Common myeloid progenitor, CD34-positive (primary cell): ENCODE measurements at regions not wholly inside any gene's neighbourhood (a gene's known extent, or its start where the extent isn't known, plus 50 kb on each side); places are given as distances from the start of the nearest gene placed in this dataset.
"Not testable (repeated sequence)": the region's sequence is repeated elsewhere in the genome, so short reads cannot be mapped to it uniquely, and the experiment has no call there.

Source experiments
- CTCF ChIA-PET: fragments of 350-600 bp; sonication (Branson Sonifier 250); formaldehyde crosslinking; loops from one replicate; lab custom pipeline; 2021; ENCODE audit warnings: antibody characterized with exemption; lab: Charles Lee
- POLR2A ChIA-PET: fragments of 350-600 bp; sonication (Branson Sonifier 250); formaldehyde crosslinking; loops from one replicate; lab custom pipeline; 2021; ENCODE audit warnings: antibody characterized with exemption; lab: Charles Lee
- DNase-seq, 3 donors: peaks; one replicate each; pipeline versions ENCODE4 v3.0.0 to v3.0.0-alpha.2; 2013
- H3K27ac ChIP-seq, 2 experiments: 1 replicate in 1 of 2; 2 replicates in 1 of 2; pipeline ENCODE4 v1.7.0; 2013; ENCODE audit warnings: inconsistent platforms in 2 of 2, low read length in 2 of 2, mild to moderate bottlenecking in 2 of 2, low read depth in 1 of 2, moderate library complexity in 1 of 2; ENCODE audit not compliant: severe bottlenecking in 2 of 2, insufficient read depth in 1 of 2, poor library complexity in 1 of 2
- H3K27me3 ChIP-seq, 5 experiments: replicated peaks in 2 of 5; 1 replicate in 3 of 5; 2 replicates in 2 of 5; pipeline versions ENCODE4 v1.6.1 to v1.7.0; 2013; ENCODE audit warnings: low read length in 4 of 5, mild to moderate bottlenecking in 2 of 5, moderate library complexity in 2 of 5, inconsistent platforms in 1 of 5; ENCODE audit not compliant: insufficient read depth in 5 of 5, control insufficient read depth in 4 of 5
- H3K36me3 ChIP-seq, 4 experiments: 1 replicate in 2 of 4; 2 replicates in 2 of 4; pipeline versions ENCODE4 v1.6.1 to v1.7.0; 2013; ENCODE audit warnings: low read length in 3 of 4, control low read depth in 1 of 4, mild to moderate bottlenecking in 1 of 4; ENCODE audit not compliant: control insufficient read depth in 4 of 4, insufficient read depth in 4 of 4
- H3K4me1 ChIP-seq, 4 experiments: 1 replicate in 3 of 4; 2 replicates in 1 of 4; pipeline versions ENCODE4 v1.6.1 to v1.7.1; 2013; ENCODE audit warnings: low read length in 3 of 4, mild to moderate bottlenecking in 3 of 4, control low read depth in 1 of 4, inconsistent platforms in 1 of 4, moderate library complexity in 1 of 4; ENCODE audit not compliant: control insufficient read depth in 4 of 4, insufficient read depth in 4 of 4; ENCODE audit errors: control extremely low read depth in 1 of 4
- H3K4me3 ChIP-seq, 7 experiments: 1 replicate in 4 of 7; 2 replicates in 3 of 7; pipeline versions ENCODE4 v1.5.1 to v1.7.0; 2013; ENCODE audit warnings: mild to moderate bottlenecking in 7 of 7, low read length in 6 of 7, moderate library complexity in 6 of 7, inconsistent platforms in 2 of 7, low read depth in 2 of 7, control low read depth in 1 of 7; ENCODE audit not compliant: insufficient read depth in 4 of 7, control insufficient read depth in 1 of 7; ENCODE audit errors: extremely low read depth in 1 of 7
- H3K9me3 ChIP-seq, 5 experiments: 1 replicate in 4 of 5; 2 replicates in 1 of 5; pipeline versions ENCODE4 v1.6.1 to v1.7.1; 2013; ENCODE audit warnings: low read length in 4 of 5, mild to moderate bottlenecking in 2 of 5, inconsistent platforms in 1 of 5, low read depth in 1 of 5, moderate library complexity in 1 of 5; ENCODE audit not compliant: control insufficient read depth in 4 of 5, insufficient read depth in 2 of 5; ENCODE audit errors: control extremely low read depth in 1 of 5
- WGBS: methylation state at CpG from one replicate; pipeline ENCODE4 v1.1.5; 2013; ENCODE audit not compliant: insufficient coverage; 5-methylcytosine and 5-hydroxymethylcytosine counted together

DNA sequence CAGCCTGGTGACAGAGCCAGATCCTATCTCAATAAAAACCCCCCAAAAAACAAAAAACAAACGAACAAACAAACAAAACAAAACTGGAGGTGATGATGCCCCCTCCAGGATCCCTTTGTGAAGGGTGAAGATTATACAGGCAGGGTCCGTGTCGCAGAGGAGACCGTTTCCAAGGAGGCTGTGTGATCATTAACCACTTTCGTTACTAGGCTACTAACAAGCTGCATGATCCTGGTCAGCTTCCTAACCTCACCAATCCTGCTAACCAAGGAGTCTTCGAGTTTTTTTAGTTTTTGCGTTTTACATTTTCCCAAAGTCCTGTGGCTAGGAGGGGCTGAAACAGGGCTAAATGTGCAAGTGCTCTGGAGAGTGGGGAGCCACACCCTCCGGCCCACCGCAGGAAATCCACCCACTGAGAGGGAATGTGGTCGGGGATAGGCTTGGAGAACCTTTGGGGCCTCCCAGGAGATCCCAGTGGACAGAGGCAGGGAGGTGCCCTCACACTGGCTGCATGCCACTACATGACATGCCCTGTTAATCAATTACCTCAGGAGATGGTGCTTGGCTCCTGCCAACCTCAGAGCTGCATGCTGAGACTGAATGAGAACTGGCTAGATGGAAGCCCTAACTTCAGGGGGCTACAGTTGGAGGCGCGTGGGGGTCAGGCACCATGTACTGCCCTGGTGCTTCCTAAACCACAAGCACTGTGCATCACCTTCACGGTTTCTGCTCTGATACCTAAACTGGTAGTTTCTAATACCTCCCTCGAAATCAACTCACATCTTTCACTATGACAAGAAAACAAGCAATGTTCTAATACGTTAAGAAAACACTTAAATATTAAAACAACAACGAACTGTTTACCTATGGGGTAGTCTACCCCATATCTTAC is 67.5 kb upstream of the RGPD5 start:
- Histone ChIP-seq H3K4me3 (no peak overlapping the region), H3K4me1 (no peaks in the 10 kb centered on the region), H3K27ac (no peak overlapping the region), H3K27me3 (peaks cover 0 to 5% (median 2%) of the 10 kb centered on the region in 5 experiments), H3K9me3 (peaks cover 0 to 2% (median 0%) of the 10 kb centered on the region in 5 experiments), H3K36me3 (no peaks in the 10 kb centered on the region)
- ChIA-PET POLR2A (no interaction called here), CTCF (interaction anchor here (0.7 kb wide), 1 partner anchor 9 kb away, joined by 4 read pairs; no protein-coding TSS in a partner anchor)
- DNase-seq: no peak
- 94% methylated on average over 15 of the region's 16 CpGs for WGBS

DNA sequence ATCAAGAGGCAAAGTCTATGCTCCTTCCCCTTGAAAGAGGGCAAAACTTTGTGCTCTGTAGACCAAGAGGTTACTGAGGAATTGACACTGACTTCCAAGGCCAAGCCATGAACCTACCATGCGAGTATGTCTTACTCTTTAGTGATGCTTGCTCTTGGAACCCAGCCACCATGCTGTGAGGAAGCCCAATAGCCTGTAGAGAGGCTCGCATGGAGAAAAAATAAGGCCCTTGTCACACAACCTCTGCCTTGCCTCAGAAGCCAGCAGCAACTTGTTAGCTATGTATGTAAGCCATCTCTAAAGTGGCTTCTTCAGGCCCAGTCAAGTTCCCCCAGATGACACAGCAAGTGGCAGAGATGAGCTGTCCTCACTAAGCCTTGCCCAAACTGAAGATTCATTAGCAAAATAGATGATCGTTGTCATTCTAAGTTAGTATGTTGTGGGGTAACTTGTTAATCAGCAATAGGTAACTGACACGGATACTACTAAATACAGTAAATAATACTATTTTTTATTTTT is 66.1 kb upstream of the RGPD5 start:
- CTCF ChIA-PET: no interaction called here
- POLR2A ChIA-PET: no interaction called here
- Histone ChIP-seq H3K9me3 (peaks cover 0 to 2% (median 0%) of the 10 kb centered on the region in 5 experiments), H3K27ac (no peak overlapping the region), H3K36me3 (no peaks in the 10 kb centered on the region), H3K27me3 (peaks cover 0 to 5% (median 2%) of the 10 kb centered on the region in 5 experiments), H3K4me1 (no peaks in the 10 kb centered on the region), H3K4me3 (no peak overlapping the region)
- no peak for DNase-seq
- WGBS: 100% methylated on average over 1 of the region's 4 CpGs

DNA sequence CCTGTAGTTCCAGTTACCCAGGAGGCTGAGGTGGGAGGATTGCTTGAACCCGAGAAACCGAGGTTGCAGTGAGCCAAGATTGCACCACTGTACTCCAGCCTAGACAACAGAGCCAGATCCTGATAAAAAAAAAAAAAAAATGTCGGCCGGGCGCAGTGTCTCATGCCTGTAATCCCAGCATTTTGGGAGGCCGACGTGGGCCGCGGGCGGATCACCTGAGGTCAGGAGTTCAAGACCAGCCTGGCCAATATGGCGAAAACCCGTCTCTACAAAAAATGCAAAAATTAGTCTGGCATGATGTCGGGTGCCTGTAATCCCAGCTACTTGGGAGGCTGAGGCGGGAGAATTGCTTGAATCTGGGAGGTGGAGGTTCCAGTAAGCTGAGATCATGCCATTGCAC is 60.4 kb upstream of the RGPD5 start:
- DNase-seq, POLR2A ChIA-PET, H3K27me3 ChIP-seq, H3K27ac ChIP-seq, H3K9me3 ChIP-seq, H3K4me1 ChIP-seq, H3K36me3 ChIP-seq, H3K4me3 ChIP-seq: not testable (repeated sequence)
- CTCF ChIA-PET: interaction anchor here (4.4 kb wide), 1 partner anchor 187 kb away, joined by 51 read pairs; no protein-coding TSS in a partner anchor
- 87% methylated on average over 11 of the region's 14 CpGs for WGBS

DNA sequence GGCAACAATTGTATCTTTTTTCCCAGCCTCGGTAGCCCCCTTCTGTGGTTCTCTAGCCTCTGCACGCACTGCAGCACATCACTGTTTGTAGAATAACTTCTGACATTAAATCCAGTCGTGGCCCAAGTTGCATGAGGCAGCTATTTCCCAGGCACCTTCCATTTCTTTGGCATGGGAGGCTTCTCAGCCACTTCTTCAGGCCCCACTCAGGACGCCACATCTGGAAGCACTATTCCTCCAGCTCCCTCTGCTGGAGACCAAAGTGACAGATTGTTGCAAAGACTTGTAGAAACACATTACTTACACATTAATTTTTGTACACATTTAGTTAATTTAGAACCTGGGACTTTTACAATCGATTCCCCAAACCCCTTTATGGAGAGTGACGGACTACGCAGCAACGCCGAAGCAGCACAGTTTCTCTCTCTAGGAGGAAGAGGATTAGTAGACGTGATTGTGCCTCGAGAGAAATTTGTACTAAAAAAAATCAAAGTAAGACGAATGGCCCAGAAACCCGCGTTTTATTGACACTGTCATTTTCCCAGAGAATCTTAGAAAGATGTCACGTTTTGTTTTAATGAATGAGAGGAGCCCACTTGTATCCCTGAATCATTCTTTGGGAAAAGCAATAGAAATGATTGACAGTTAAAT is 57.8 kb upstream of the RGPD5 start:
- POLR2A ChIA-PET: no interaction called here
- CTCF ChIA-PET: interaction anchor here (0.7 to 4.4 kb wide), 5 partner anchors 10 to 194 kb away, joined by 3 to 51 read pairs (median 4); no protein-coding TSS in a partner anchor
- peak; percentile 30 to 60 (median 54) for DNase-seq
- WGBS: 79% methylated on average over 14 of the region's 15 CpGs
- Histone ChIP-seq H3K27me3 (peaks cover 0 to 2% (median 0%) of the 10 kb centered on the region in 5 experiments), H3K4me3 (no peak overlapping the region), H3K27ac (no peak overlapping the region), H3K9me3 (no peaks in the 10 kb centered on the region), H3K36me3 (no peaks in the 10 kb centered on the region), H3K4me1 (no peaks in the 10 kb centered on the region)
